Activated T-cell treated with anti-CD3 and anti-CD28 coated beads for 48 hours (primary cell): ENCODE measurements at regions not wholly inside any gene's neighbourhood (a gene's known extent, or its start where the extent isn't known, plus 50 kb on each side); places are given as distances from the start of the nearest gene placed in this dataset.
"Not testable (repeated sequence)": the region's sequence is repeated elsewhere in the genome, so short reads cannot be mapped to it uniquely, and the experiment has no call there.

Experiments
- DNase-seq: peaks from one replicate; pipeline ENCODE4 v3.0.0-alpha.2; 2020; ENCODE audit warnings: low read depth

DNA sequence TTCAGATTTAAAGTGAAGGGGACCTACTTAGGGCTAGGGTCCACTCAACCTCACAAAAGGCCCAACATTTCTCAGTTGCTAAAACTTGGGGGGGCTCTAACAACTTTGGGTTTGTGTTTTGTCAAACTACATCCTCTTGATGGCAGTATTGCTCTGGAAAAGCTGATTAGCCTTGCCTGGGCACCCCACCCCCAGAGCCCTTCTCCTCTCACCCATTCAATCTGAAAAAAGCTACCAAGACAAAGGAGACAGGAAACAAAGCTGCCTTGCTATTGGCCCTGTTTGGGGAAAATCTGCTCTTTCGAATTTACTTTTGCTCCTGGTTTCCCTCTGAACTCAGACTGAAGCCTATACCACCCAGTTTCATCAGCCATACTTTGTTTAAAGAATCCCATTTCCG, 195.2 kb upstream of the STK26 start:
- no peak for DNase-seq

DNA sequence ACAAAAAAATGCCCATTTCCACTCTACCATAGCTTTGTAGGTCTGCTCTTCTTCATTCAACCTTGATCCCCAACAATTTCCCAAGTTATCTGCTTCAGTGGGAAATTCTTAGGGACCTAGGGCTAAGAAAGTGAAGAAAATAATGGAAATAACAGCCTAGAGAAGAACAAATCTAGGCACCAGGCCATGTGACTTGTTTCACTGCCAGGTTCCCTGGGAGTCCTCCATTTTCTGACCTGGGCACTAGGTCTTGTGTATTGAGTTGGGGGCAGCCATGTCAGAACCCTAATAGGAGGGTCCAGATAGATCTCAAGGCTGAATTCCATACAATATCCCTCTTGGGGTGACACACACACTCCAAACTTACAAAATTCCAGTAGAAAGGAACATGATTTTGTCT, 194.6 kb upstream of the STK26 start:
- no peak for DNase-seq

DNA sequence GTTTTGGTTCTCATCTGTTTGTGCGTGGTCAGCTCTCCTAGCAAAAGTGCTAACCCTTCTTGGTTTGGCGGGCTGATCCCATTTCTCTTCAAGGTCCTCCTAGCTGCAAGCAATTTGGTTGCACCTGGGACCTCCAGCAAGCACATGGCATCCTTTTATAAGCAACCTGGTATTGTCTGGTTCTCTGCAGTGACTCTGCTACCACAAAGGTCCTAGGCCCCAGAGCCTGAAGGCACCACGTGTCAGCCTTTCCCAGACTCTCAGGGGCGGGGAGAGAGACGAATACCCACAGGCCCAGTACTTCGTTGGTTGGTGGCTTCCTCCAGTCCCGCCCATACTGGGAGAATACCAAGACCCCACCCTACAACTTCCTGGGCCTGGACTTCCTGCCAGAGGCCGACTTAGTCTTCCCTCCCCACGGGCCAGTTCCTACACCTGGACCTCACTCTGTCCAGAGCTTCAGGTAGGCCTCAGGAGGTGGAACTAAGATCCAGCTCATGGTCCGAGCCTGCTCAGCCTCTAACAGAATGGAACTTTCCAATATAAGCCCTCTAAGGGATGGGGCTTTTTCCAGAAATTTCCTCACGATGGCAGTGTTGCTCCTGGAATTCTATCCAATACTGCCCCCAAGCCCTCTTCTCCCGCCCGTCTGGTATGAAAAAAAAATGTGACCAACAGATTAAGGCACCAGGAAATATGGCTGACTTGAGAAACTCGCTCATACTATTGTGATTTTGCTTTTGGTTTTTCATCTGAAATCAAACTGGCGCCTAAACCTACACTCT, 192.5 kb upstream of the STK26 start:
- DNase-seq = peak; percentile 36

DNA sequence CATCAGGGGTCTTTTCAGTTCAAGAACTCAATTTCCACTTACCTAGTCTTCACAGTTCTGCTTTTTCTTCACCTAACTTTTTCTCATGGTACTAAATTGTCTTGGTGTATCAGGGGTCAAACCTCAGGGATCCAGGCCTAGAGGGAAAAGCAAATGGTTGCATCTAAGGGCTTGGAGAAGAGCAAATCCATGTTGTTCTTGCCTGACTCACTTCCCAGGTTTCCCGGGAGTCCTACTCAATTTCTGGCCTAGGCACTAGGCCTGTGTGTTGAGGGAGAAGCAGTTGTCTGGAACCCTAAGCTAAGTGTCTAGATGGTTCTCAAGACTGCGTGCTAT, 191.9 kb upstream of the STK26 start:
- no peak for DNase-seq

DNA sequence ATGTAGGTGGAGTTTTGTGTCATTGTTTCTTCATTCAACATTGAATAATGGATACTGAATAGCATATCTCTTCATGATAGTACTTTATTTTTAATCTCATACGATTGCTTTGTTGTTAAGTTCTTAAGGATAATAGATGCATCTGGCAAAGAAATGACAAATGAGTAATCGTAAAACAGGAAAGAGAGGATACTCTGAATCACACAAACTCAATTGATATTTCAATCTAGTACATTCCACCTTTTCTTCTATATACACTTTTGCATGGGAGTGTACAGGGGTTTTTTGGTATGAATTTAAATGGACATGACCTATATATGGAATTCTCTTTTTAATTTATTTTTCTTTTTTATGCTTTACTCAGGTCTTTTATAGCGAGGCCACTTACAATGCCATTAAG, 186.9 kb upstream of the STK26 start:
- no peak for DNase-seq

DNA sequence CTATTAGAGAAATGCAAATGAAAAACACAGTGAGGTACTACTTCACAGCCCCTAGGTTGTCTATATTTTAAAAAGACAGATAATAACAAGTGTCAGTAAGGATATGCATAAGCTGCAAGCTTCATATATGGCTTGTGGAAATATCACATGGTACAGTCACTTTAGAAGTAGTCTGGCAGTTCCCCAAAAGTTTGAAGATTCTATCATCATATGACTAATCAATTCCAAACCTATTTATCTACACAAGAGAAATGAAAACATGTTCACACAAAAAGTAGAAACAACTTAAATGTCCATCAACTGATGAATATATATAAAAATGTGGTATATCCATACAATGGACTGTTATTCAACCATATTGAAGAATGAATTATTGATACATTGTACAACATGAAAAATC, 185.8 kb upstream of the STK26 start:
- DNase-seq = no peak

DNA sequence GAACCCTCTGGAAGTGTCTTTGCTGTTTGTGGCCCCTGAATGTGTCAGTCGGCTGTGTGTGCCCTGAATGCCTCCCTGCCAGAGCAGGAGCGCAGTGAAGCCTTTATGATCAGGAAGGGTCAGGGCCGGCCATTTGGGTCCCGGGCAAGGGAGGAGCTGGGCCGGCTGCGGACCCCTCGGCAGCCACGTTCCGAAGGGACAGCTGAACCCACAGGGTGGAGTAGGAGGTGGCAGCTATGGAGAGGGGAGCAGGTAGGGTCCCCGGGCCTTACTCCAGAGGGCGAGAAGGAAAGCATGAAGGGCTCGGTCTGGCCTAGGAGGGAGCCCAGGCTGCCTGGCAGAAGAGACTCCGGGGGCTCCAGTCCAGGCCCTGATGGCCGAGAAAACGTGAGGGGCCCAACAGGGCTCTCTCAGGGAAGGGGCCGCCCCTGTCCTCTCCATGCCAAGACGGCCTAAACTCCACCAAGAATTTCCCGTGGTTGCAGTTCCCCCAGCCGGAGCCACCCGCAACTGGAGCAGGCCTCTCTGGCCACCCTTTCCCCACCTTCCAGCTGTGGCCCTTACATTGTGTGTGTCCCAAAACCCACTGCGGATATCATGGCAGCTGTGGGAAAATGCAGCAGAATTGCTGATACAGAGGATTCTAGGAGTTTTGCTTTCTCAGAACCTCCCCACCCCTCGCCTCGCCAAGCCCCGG, 182.2 kb upstream of the STK26 start:
- no peak for DNase-seq

DNA sequence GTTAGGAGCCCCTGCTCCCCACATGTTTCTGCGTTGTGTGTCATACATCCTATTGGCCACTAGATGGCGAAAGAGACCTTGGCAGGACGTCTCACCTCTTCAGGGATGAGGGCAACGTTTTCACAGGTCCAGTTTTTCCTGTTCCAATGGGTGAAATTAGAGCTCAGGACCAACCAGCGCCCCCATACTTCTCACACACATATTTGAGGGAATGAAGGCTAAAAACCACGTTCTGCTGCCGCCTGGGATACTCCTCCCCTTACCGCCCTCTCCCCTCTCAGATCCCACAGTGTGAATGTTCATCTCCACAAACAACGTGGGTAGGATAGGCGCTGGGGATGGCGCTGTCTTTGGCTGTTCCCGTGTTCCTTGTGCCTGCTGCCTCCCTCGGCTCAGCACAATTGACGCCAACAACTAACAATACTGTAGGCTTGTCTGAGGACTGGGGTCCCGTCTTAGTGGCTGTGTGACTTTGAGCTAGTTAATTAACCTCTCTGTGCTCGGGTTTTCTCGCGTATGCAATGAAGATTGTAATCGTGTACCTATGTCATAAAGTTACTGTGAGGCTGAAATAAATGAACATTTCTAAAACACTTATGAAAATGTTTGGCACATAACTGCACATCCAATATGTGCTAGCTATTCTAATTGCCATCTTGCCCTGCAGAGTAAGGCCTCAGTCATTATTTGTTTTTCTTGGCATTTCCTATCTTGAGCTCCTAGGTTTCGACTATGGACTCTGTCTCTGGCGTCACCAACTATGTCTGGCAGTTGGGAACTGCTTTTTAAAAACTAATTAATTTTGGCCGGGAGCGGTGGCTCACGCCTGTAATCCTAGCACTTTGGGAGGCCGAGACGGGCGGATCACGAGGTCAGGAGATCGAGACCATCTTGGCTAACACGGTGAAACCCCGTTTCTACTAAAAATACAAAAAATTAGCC, 181.3 kb upstream of the STK26 start:
- DNase-seq = no peak

DNA sequence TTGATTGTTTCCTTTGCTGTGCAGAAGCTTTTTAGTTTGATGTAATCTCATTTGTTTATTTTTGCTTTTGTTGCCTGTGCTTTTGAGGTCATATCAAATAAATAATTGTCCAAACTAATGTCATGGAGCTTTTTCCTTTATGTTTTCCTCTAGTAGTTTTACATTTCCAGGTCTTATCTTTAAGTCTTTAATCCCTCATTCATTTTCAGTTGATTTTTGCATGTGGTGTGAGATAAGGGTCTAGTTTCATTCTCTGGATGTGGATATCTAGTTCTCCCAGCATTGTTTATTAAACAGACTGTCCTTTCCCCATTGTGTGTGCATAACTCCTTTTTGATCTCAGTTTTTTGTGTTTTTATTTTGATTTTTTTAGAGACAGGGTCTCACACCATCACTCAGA, 179.1 kb upstream of the STK26 start:
- no peak for DNase-seq

DNA sequence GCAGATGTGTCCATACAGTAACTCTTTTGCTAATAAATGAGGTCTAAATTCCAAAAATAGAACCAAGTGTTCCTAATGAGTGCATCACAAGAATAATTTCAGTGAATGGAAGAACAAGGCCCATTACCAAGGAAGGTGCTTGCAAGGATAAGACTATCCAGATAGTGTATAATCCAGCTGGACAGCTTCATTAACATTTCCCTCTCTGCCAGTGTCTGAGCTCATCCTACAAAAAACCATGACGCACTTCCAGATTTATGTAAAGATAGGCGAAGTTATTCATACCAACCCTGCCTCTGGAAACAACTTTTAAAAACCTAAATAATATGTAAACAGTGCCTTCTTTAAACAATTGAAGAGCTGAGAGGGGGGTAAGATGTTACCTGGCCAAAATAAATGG, 177.9 kb upstream of the STK26 start:
- no peak for DNase-seq

DNA sequence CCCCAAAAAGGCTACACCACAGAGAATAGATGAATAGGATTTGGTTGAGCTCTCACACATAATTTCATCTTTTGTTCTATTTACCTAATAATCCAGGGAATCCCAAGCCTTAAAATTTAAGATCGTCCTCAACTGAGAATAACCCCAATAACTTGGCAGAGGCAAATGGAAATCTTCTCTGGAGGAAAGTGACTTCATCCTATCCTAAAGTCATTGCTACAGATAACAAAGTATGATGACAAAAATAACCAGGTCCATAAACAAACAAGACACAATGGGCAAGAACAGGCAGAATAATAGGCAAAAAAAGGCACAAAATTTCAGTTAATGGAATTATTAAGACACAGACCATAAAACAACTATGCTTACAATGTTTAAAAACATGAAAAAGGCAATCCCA, 177.3 kb upstream of the STK26 start:
- DNase-seq = no peak

DNA sequence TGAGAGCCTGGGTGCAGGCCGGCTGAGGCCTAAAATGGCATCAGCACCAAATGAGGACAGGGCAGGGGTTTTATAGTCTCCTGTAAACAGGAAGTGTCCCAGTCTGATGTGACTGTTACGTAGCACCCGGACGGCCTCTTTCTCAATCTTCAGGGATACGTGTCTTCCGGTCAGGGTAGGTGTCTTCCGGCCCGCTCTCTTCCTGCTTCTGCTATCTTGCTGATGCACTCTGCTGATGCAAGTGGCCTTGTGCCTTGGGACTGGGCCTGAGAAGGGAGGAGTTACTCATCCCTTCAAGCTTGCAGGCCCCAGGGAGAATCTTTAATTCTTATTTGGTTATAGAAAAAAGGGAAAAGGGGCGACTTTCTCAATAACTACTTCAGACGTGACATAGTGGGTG, 172.1 kb upstream of the STK26 start:
- not testable (repeated sequence) for DNase-seq

DNA sequence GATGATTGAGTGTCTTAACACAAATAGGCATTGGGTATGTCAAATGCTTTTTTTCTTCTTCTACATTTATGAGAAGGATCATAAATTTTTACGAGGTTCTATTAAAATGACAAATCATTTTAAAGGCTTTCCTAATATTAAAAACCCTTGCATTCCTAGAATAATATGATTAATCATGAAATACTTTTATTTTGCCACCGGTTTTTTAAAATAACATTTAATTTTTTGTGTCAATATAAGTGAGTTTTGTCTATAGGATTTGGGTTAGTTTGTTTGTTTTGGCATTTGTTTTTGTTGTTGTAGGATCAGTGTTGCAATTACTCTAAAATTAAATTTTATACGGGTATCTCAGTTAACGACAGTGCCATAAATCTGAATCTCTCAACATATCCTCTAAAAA, 169.7 kb upstream of the STK26 start:
- no peak for DNase-seq

DNA sequence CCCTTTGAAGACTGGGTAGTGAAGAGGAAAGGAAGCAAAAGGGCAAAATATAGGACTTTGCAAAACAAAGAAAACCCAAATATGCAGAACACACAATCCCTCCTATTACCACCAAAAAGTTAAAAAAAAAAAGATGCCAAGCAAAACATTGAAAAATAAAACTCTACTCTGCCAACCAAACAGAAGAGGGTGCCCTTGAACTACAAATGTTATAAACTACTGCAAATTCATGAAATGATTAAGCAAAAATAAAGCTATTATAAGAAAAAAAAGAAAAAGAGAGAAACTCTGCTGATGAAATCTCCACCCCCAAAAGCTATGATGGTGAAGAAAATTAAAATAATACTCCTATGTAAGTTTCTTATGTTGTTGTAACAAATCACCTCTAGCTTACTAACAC, 168.5 kb upstream of the STK26 start:
- no peak for DNase-seq

DNA sequence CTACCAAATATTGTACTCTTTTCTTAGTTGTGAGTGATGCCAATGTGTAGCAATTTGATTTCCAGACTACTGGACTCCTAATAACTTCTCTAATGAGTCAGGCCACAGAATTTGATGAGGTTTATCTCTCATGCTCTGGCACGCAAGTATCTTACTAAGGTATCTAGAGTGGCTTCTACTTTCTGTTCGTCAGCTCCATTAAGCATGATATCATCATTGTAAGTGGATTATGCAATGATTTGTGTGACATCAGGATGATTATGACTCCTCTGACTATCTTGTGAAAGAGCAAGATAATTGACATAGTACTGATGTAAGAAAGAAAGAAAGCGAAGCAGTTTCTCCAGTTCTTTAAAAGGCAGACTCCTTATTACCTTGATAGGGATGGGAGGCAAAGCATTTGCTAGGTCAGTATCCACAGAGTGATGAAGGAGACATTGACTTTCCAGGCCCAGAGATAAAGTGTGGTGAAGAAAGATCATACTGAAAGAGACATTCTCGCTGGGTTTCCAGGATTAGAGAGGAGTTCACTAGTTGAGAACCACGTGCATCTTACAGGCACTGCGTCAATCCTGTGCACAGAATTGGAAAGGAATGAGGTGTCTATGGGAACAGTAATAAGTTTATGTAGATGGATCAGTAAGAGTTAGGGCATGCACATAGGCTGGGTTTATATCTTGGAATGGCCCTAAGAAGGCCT, 161.9 kb upstream of the STK26 start:
- DNase-seq = no peak

DNA sequence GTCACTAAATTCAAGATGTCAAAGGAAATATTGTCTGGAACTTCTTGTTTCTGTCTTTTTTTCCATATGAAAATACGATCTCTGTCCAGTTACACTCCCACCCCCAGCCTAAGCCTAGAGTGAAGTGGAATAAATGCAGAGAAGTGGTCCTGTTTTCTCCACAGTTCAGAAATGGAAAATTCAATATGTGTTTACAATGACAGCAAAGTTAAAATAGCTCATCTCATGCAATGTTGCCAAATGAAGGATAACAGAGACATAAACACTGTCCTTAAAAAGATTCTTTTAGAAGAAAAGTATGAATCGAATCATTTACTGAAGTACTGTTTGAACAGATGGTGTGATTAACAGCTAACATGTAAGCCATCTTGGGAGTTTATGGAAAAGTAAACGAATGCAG, 160.8 kb upstream of the STK26 start:
- DNase-seq = no peak

DNA sequence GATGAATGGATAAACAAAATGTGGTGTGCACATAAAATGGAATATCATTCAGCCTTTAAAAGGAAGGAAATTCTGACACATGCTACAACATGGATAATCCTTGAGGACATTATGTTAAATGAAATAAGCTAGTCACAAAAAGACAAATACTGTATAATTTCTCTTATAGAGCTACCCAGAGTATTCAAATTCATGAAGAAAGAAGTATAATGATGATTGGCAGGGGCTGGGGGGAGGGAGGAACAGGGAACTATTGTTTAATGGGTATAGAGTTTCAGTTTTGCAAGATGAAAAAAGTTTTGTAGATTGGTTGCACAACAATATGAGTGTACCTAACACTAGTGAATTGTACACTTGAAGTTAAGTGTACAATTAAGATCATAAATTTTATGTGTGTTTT, 153.9 kb upstream of the STK26 start:
- no peak for DNase-seq

DNA sequence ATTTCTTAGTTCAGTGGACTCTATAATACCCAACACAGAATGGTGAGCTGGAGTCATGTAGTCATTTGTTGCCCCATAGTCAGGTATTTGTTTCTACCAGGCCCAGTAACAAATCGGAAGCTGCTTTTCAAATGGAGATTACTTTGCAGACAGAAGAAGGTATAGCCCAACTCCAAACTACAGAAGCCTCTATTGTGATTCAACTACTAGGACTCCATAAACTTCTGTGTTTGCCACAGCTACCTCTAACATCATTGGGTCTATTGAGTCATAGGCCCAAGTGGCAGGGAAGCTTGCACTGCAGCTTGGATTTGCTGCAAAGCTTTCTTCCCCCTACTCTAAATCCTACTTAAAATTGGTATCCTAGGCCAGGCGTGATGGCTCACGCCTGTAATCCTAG, 148.8 kb upstream of the STK26 start:
- no peak for DNase-seq

DNA sequence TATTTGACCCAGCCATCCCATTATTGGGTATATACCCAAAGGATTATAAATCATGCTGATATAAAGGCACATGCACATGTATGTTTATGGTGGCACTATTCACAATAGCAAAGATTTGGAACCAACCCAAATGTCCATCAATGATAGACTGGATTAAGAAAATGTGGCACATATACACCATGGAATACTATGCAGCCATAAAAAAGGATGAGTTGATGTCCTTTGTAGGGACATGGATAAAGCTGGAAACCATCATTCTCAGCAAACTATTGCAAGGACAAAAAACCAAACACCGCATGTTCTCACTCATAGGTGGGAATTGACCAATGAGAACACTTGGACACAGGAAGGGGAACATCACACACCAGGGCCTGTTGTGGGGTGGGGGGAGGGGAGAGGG, 147.3 kb upstream of the STK26 start:
- DNase-seq = not testable (repeated sequence)

DNA sequence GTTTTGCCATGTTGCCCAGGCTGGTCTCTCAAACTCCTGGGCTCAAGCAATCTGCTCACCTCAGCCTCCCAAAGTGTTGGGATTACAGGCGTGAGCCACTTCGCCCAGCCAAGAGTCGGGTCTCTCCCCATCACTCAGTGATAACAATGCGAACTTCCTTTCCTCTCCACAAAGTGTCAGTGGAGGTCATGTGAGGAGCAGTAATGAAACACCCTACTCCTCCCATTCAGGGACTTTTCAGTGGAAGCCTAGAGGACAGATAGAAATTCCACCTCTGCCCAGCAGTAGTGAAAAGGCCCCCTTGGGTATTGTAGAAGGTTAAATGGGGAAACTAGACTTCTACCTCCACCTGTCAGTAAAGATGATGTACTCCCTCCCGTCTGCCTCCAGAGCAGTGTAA, 141.9 kb upstream of the STK26 start:
- DNase-seq = no peak

DNA sequence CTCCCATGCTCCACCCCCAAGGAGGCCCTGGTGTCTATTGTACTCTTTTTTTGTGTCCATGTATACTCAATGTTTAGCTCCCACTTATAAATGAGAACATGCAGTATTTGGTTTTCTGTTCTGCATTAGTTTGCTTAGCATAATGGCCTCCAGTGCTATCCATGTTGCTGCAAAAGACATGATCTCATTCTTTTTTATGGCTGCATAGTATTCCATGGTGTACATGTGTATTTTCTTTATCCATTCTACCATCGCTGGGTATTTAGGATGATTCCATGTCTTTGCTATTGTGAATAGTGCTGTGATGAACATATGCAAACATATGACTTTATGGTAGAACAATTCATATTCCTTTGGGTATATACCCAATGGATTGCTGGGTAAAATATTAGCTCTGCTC, 138.1 kb upstream of the STK26 start:
- DNase-seq = not testable (repeated sequence)

DNA sequence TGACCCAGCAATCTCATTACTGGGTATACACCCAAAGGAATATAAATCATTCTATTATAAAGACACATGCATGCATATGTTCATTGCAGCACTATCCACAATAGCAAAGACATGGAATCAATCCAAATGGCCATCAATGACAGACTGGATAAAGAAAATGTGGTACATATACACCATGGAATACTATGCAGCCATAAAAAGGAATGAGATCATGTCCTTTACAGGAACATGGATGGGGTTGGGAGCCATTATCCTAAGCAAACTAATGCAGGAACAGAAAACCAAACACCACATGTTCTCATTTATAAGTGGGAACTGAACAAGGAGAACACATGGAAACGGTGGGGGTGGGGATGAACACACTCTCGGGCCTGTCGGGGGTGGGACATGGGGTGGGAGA, 129.2 kb upstream of the STK26 start:
- DNase-seq = not testable (repeated sequence)
